SIG-M5 (cell line): ENCODE measurements at regions not wholly inside any gene's neighbourhood (a gene's known extent, or its start where the extent isn't known, plus 50 kb on each side); places are given as distances from the start of the nearest gene placed in this dataset.
"Not testable (repeated sequence)": the region's sequence is repeated elsewhere in the genome, so short reads cannot be mapped to it uniquely, and the experiment has no call there.

Source experiments
- DNase-seq: peaks from one replicate; lab custom pipeline; 2025; lab: John Stamatoyannopoulos, UW

DNA sequence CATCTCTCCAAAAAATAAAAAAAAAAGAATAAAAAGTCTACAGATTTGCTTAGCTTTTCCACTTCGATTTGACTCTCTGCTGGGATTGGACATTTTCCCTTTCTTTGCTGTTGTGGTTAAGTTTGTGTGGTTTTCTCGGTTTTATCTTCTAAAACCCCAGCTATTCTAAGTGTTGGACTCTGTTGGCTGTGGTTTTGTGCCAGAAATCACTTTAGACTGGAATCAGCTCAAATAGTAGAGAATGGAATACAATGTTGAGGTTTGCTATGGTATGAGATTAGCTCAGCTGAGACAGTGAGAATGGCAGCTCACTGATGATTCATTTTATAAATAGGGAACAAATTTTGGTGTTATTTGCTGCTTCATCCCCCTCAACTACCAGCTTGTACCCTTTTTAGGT is 116.0 kb downstream of the BUB3 start:
- no peak for DNase-seq

DNA sequence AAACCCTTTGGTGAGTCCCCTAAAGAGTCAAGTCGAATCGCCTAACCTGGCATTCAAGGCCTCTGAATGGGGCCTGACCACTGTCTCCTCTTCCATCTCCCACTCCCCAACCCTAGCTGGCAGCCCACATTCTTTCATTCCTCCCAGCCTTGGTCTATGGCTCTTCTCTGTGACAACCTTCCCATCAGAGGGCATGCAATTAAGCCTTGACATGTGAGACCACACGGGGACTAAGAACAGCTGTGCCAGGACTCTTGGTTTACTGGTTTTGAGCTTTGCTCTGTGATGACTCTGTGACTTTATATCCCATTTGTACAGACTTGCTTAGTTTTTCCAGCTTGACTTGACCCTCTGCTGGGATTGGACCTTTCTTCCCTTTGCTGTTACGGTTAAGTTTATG is 116.6 kb downstream of the BUB3 start:
- DNase-seq = no peak

DNA sequence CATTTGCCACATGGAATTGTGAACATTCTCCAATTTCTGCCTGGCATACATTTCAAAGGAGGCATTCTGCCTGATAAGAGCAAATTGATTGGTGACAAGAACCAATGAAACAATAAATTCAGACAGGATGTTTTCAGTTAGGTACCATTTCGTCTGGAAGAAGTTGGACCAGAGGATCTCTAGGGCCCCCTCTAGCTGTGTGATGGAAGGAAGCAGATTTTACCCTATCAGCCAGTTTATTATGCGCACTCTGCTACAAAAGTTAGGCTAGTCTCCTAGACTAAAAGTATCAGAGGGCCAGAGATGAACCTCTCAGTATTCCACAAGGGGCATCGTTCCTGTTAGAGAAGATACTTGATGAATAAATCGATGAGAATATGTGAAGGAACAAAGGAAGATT is 118.0 kb downstream of the BUB3 start:
- DNase-seq = no peak

DNA sequence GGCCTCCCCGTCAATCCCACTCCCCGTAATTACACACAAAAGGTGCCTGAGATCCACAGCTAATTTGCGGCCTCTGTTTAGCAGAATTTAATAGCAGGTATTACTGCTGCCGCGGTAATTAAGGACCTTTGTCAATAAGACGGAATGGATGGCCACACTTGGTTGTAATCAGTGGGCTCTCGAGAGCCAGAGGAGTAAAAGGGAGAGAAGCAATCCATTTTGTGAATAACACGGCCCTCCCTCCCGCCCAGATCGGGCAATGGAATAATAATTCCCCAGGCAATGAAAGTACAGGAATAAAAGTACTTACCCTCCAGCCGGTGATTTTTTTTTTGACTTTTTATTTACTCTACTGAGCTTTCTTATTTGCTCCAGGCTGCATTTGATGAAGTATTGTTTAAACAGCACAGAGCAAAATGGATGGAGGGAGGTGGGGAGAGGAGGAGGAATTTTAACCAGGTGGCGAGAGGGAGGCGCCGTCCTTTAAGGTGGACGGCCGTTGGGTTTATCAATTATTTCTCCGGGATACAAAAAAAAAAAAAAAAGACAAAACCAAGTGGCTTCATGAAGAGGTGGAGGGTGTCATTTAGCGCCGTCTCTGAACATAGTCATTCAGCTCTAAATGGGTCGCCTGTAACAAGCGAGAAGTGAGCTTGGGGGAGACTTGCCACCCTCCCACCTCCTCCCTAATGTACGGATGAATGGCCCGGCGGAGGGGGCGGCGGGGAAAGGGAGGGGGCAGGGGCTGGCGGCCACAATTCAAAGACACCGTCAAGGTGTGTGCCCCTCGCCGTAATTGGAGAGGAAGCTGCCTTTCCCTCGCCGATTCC is 120.3 kb downstream of the BUB3 start:
- DNase-seq = no peak

DNA sequence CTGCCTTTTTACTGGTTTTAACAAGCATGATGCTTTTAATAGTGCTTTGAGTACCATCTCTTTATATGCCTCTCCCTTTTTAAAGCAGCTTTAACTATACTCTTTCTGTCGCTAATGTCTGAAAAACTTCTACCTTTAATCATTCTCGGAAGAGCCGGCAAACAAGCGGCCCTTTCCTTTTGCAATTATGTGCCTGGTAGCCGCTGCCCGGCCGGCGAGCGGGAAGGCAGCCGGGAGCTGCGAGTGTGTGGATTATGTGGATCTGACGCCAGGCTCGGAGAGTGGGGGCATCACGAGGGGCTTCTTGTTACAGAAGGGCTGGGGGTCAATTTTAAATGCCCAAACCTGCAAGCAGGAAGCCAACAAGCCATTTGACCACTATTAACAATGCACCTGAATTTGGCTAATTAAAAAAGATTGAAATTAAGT is 120.9 kb downstream of the BUB3 start:
- DNase-seq = no peak

DNA sequence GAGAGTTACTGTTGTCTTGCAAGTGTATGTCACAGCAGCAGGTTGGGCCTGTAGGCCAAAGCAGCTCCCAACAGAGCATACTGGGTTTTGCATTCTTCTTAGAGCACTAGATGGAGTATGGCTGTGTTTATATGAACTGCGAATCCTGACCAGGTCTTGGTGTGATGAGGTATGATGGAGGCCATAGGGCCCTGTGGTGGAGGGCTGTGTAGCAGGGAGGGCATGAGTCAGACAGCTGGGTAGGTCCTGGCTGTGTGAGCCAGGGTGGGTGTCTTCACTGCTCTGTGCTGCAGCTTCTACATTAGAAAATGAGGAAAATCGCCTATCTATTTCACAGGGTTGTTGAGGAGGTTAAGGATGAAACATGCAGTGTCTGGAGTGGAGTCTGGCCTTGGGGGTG is 124.2 kb downstream of the BUB3 start:
- no peak for DNase-seq

DNA sequence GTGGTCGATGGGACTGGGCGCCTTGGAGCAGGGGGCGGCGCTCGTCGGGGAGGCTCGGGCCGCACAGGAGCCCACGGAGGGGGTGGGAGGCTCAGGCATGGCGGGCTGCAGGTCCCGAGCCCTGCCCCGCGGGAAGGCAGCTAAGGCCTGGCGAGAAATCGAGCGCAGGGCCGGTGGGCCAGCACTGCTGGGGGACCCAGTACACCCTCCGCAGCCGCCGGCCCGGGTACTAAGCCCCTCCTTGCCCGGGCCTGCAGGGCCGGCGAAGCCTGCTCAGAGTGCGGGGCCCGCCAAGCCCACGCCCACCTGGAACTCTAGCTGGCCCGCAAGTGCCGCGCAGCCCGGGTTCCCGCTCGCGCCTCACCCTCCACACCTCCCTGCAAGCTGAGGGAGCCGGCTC is 129.2 kb downstream of the BUB3 start:
- not testable (repeated sequence) for DNase-seq

DNA sequence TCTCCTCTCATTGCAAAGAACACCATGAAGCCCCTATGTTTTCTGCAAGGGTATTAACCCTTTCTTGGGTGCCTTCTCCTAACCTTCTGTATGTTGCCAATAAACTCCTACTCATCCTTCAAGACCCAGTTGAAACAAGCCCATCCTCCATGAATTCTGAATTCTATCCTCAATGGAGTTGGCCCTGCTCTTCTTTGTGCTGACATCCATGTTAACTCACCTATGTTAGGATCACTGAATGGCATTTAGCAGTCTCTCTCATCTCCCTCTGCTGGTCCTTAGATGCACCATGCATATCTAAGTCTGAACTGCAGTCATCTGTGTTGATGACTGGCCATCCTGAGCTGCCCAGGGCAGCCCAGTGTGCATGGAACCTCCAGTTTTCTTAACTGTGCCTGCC is 129.8 kb downstream of the BUB3 start:
- DNase-seq = no peak

DNA sequence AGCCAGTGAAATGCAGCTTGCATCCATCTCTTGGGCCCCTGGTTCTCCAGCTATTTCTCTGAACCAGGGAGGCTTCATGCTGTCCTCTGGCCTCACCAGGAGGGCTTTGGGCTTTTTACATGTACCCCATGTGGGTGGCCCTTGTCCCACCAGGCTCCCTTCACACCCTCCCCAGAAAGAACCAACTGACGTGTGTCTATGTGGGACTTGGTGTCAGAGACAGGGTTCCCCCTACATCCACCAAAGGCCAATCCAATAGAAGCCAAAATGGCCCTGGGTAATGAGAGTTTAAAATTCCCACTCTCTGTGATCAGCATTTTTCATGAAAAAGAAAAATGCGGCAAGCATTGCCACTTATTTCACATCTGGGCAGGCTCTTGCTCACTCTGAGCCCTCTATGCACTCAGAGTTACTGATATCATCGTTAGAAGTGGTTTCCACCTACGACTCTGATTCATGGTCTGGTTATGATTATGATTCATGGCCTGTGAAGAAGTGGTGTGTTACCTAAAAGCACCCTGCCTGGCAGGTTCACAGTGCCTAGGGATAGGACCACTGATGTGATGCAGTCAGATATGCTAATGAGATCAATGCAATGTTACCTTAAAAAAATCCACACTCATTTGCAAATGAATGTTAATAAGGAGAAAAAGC is 133.5 kb downstream of the BUB3 start:
- DNase-seq = no peak

DNA sequence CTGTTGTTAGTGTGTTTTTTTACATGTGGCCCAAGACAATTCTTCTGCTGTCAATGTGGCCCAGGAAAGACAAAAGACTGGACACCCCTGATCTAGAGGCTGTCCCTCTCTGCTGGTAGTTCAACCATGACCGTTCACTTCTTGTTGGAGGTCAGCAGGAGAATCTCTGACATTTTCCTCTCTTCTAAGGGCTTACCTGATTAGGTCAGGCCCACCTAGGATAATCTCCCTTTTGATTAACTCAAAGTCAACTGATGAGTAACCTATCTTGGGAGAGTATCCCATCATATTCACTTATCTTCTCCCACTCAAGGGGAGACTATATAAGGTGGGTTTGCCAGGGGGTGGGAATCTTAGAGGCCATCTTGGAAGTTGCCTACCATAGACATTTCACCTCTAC is 135.2 kb downstream of the BUB3 start:
- DNase-seq = no peak

DNA sequence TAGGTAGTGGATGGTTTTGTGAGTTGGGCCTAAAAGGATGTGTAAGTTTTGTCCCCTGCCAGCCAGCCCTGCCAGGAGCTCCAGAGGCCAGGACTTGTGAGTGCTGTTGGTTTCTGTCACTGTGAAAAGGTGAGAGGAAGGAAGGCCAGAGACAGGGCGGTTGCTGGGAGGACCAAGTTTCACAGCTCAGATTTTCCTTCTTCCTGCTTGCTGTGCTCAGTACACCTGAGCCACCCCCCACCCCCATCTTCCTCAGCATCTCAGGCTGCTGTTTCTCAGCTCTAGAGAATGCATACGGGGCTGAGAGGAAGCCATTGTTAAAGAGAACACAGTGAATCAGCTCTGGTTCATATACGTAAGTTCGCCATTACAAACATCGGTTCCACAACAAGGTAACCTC is 139.9 kb downstream of the BUB3 start:
- DNase-seq = no peak

DNA sequence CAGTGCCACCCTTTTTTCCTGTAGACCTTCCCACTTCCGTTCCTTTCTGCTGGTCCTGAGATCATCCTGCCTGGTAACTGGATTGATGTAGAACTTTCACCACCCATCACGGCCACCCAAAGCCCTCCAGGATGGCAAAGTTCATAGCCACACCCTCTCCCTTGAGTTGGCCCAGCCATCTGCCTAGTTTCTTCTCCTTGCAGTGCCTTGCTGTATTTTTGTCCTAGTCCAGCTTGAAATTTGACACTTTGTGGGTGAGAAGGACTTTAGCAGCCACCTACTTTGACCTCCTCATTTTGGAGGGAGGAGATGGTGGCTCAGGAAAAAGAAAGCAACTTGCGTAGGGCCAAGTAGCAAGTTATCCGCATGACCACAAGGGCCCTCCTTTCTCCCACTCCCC is 140.7 kb downstream of the BUB3 start:
- no peak for DNase-seq

DNA sequence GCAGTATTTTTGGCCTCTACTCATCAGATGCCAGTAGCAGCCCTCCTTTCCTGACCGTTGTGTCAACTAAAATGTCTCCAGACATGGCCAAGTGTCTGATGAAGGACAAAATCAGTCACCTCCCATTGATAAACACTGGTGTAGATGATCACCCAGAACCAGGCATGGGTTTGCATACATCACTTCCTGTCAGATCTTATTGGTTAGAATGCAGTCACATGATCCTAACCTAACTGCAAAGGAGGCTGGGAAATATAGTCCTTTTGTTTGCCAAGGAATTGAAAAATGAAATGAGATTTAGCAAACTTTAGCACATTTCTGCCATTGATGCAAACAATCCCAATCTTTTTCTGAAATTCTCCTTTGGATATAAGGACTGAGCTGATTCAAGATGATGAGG is 141.4 kb downstream of the BUB3 start:
- no peak for DNase-seq

DNA sequence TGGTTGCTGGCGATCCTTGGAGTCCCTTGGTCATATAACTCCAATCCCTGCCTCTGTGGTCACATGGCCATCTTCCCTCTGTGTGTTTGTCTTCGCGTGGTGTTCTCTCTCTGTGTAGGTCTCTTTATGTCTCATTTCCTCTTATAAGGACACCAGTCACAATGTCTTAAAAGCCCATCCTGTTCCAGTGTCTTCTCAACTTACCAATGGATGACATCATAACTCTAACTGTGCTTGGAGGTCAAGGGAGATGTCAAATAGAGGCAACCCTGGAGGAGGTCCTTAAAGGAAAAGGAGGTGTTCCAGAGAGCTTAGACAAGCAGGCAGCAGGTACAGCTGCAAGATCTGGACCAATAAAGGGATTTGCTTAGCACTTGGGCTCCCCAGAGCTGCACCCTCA is 143.0 kb downstream of the BUB3 start:
- no peak for DNase-seq

DNA sequence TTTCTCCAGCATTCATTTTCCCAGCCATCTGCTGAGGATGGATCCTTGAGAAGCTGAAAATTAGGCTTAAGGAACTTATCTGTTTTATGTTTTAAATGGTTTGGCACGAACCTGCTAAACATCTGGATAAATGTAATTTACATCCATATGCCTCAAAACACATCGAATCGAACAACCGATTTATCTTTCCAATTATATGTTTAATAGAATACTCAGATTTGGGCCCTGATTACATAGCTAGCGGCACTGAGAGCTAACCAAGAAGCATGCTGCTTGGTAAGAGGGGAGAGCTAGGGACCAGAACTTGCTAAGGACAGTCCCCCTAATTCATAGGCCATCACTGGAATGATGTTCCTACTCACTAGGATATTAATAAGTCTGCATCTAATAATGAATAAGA is 144.4 kb downstream of the BUB3 start:
- DNase-seq = no peak

DNA sequence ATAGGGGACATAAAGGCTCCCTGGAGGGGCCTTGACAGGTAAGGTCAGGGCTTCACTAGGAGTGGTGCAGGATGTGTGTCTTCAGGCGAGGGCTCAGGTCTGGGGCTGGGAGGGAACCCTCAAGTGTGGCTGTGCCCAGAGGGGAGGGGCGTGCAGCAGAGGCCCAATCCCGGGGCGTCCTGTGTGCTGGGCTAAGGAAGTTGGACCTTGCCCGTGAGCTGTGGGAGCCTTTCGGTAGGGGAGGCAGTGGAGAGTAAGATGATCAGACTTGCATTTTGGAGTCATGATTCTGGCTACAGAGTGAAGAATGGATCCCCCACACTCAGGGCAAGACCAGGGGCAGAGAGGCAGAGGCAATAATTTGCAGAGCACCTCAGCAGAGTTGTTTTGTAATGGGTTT is 145.4 kb downstream of the BUB3 start:
- no peak for DNase-seq

DNA sequence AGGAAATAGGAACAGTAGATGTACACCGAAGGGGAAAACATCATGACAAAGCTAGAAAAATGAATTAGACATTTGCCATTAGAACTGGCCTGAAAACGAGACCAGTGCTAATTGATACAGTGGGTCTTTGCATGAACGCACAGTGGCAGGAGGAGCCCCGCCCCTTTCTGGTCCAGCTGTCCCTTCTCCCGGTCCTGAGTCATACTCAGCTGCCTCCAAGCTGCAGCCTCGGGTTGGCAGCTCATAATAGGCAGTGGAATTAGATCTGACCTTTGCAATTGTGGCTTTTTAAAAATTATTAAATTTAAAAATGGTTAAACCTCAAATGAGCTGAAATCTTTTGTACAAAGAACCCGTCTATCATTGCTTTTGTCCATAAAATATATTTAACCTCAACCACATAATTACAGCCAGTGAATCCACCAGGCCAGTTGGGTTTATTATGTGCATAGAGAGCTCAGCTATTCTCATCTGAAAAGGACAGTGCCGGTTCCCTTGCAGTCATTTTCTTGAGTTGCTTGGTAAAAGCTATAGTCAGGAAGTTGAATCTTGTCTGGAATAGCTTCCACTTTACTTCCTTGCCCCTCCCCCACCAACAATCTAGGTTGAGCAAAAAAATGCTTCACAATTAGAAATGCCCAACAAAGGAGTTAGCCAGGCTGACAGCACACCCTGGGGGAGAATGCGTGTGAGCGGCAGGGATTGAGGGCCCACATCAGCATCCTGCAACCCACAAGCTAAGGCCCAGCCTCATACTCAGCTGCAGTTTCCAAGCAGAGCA is 147.1 kb downstream of the BUB3 start:
- no peak for DNase-seq

DNA sequence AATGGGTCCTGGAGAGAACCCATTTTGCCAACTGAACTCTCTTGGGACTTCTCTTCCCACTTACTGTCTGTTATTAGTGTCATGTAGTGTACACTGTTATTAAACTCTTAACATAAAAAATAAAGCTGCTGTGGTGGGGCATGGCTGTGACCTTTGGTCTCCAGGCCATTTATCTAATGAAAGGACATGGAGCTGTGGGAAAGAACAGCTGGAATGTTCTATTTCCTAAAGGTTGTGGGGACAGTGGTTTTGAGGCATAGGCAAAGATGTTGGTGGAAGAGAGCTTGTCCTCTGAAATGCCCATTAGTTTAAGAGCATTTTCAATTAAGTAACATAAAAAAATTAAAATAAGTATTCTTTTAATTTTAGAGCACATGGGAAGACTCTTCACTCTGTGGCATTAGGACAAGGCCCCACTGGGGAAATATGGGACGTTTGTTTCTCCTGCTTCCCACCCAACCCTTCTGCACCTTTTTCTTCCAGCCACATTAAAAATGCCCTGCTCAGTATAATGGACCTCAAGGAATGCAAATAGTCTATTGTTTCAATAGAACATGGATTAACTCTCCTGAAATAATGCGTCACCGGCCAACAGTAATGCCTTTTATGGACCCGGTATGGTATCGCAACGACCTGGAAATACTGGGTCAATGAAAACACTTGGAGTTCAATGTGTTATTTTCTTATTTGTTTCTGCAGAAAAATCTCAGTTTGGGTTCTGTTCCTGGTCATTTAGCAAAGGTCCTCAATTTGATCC is 149.6 kb downstream of the BUB3 start:
- DNase-seq = no peak

DNA sequence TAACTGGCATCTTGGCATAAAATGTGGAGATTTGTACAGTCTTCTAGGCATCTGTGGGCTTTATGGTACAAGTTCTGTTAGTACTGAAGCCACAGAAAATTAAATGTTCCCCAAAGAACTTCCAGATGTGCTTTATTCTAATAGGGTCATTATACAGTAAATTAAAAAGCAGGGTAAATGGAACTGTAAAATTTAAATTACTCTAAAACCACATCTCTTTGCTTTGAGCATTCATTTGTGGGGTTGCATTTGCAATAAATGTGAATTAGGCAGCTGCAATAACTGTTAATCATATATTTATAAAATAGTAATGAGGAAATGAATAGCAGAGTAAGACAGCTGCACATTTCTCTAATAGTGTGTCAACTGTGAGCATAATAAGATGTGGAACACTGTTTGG is 151.5 kb downstream of the BUB3 start:
- no peak for DNase-seq

DNA sequence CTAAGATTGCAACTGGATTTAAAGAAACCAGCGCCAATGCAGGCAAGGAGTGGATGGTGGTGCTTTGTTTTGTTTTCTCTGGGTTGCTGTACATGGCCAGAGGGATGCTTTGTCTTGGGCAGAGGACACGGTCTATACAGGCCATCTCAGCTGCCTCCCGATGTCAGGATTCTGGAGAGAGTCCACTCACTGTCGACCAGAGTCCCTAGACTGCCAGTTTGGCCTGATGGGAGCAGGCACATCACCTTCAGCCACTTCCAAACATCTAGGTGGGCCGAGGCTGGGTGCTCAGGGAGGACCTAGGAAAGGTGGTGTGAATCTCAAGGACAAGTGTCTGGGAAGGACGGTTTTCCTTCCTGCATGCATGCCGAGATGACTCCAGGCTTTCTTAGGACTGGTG is 152.1 kb downstream of the BUB3 start:
- DNase-seq = no peak

DNA sequence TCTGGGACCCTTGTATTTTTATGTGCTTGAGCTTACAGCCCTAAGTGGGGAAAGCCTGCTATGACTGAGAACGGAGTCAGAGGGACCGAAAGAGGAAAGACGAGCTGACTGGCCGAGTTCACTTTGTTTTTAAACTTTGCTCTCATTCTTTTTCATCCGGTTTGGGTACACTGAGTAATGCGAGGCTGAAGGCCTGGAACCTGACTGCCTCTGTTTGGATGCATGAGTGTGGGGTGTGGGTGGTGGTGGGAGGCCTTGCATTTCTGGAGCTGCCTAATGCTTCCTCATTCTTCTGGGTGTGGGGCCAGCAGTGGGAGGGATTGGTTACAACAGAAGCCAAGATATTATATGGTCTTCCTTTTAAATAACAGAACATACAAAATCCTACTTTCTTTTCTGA is 155.5 kb downstream of the BUB3 start:
- no peak for DNase-seq

DNA sequence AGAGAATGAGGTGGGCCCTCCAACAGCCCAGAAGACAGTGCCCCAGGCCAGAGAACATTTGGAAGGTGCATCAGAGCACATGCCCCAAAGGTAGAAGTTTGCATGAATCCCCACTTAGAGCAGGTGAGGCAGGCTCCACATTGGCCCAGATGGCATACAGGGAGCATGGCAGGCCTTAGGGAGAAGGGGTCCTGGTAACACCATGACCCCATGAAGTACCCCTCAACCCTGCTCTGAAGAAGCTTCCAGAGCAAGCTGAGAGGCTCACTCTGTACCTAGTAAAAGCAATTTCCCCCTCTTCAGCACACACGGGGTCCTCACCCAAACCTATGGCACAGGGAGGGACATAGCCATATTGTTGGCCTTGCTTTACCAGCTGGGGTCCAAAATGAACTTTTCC is 162.6 kb downstream of the BUB3 start:
- DNase-seq = no peak
